Parathyroid adenoma (tissue), 2 donors: ENCODE measurements at regions not wholly inside any gene's neighbourhood (a gene's known extent, or its start where the extent isn't known, plus 50 kb on each side); places are given as distances from the start of the nearest gene placed in this dataset.
"Not testable (repeated sequence)": the region's sequence is repeated elsewhere in the genome, so short reads cannot be mapped to it uniquely, and the experiment has no call there.

Source experiments
- H2AFZ ChIP-seq: fragments of 300-600 bp; sonication (generic); one replicate; pipeline ENCODE4 v1.7.0; 2017; ENCODE audit warnings: antibody characterized with exemption, mild to moderate bottlenecking
- H3K27ac ChIP-seq: fragments of 300-600 bp; sonication (generic); one replicate; pipeline ENCODE4 v1.7.0; 2017
- H3K27me3 ChIP-seq: fragments of 300-600 bp; sonication (generic); one replicate; pipeline ENCODE4 v1.7.0; 2017; ENCODE audit warnings: low read length; ENCODE audit not compliant: control insufficient read depth, insufficient read depth
- H3K36me3 ChIP-seq: fragments of 300-600 bp; sonication (generic); one replicate; pipeline ENCODE4 v1.7.0; 2017; ENCODE audit warnings: low read length; ENCODE audit not compliant: control insufficient read depth, insufficient read depth
- H3K4me1 ChIP-seq: fragments of 300-600 bp; sonication (generic); one replicate; pipeline ENCODE4 v1.7.0; 2017; ENCODE audit warnings: control low read depth
- H3K4me2 ChIP-seq: fragments of 300-600 bp; sonication (generic); one replicate; pipeline ENCODE4 v1.7.0; 2017; ENCODE audit warnings: low read length
- H3K4me3 ChIP-seq: fragments of 300-600 bp; sonication (generic); one replicate; pipeline ENCODE4 v1.7.0; 2017; ENCODE audit warnings: low read depth, low read length
- H3K79me2 ChIP-seq: fragments of 300-600 bp; sonication (generic); one replicate; pipeline ENCODE4 v1.7.0; 2017; ENCODE audit warnings: control low read depth
- H3K9ac ChIP-seq: fragments of 300-600 bp; sonication (generic); one replicate; pipeline ENCODE4 v1.7.0; 2017; ENCODE audit warnings: mild to moderate bottlenecking
- H3K9me3 ChIP-seq: fragments of 300-600 bp; sonication (generic); one replicate; pipeline ENCODE4 v1.7.0; 2017; ENCODE audit warnings: low read length; ENCODE audit not compliant: control insufficient read depth
- CTCF ChIP-seq: fragments of 300-600 bp; sonication (generic); IDR thresholded peaks from one replicate; pipeline ENCODE4 v1.7.0; 2017; ENCODE audit warnings: antibody characterized with exemption, mild to moderate bottlenecking
- donor health status: primary hyperparathyroidism.

GRCh38 chr18:14223231-14223822, 91.1 kb upstream of the ZNF519 start:
- not testable (repeated sequence) for H3K79me2 ChIP-seq, H3K4me1 ChIP-seq, H3K9me3 ChIP-seq, H2AFZ ChIP-seq, H3K9ac ChIP-seq, H3K27ac ChIP-seq, H3K27me3 ChIP-seq, H3K4me2 ChIP-seq, H3K36me3 ChIP-seq, H3K4me3 ChIP-seq

GRCh38 chr18:14222354-14223221, 90.4 kb upstream of the ZNF519 start:
- not testable (repeated sequence) for H3K4me2 ChIP-seq, H2AFZ ChIP-seq, H3K4me3 ChIP-seq, H3K36me3 ChIP-seq, H3K27me3 ChIP-seq, H3K4me1 ChIP-seq, H3K9ac ChIP-seq, H3K9me3 ChIP-seq, H3K79me2 ChIP-seq, H3K27ac ChIP-seq

GRCh38 chr18:14221689-14222088, 89.5 kb upstream of the ZNF519 start:
- Histone ChIP-seq H3K27ac (no peak overlapping the region), H3K4me1 (no peaks in the 10 kb centered on the region), H2AFZ (no peak overlapping the region), H3K9me3 (no peaks in the 10 kb centered on the region), H3K36me3 (no peaks in the 10 kb centered on the region), H3K9ac (no peak overlapping the region), H3K4me2 (no peak overlapping the region), H3K4me3 (no peak overlapping the region), H3K27me3 (no peaks in the 10 kb centered on the region), H3K79me2 (no peaks in the 10 kb centered on the region)
- TF ChIP-seq CTCF, result no peak

- H3K27me3 ChIP-seq, H3K27ac ChIP-seq, H3K9me3 ChIP-seq, H3K36me3 ChIP-seq, H3K79me2 ChIP-seq, H3K4me2 ChIP-seq, H3K4me3 ChIP-seq, H3K4me1 ChIP-seq, H2AFZ ChIP-seq, H3K9ac ChIP-seq: not testable (repeated sequence)
These were observed 83.7 kb upstream of the ZNF519 start for GRCh38 chr18:14215952-14216351.

GRCh38 chr18:14203424-14203823, 71.2 kb upstream of the ZNF519 start:
- not testable (repeated sequence) for H2AFZ ChIP-seq, H3K9me3 ChIP-seq, H3K9ac ChIP-seq, H3K4me3 ChIP-seq, H3K79me2 ChIP-seq, H3K27me3 ChIP-seq, H3K4me2 ChIP-seq, H3K4me1 ChIP-seq, H3K36me3 ChIP-seq, H3K27ac ChIP-seq

GRCh38 chr18:14190776-14191442, 58.7 kb upstream of the ZNF519 start:
- H3K9me3 ChIP-seq, H3K27ac ChIP-seq, H3K79me2 ChIP-seq, H3K4me3 ChIP-seq, H3K36me3 ChIP-seq, H3K27me3 ChIP-seq, H3K4me2 ChIP-seq, H3K4me1 ChIP-seq, H3K9ac ChIP-seq, H2AFZ ChIP-seq: not testable (repeated sequence)

- no peaks in the 10 kb centered on the region for H3K36me3 ChIP-seq
These were observed 57.6 kb upstream of the ZNF519 start for GRCh38 chr18:14189858-14190257.

GRCh38 chr18:14188751-14189406, 56.6 kb upstream of the ZNF519 start:
- not testable (repeated sequence) for H3K4me1 ChIP-seq, H3K27me3 ChIP-seq, H3K9me3 ChIP-seq, H2AFZ ChIP-seq, H3K9ac ChIP-seq, H3K79me2 ChIP-seq, H3K27ac ChIP-seq, H3K36me3 ChIP-seq, H3K4me3 ChIP-seq, H3K4me2 ChIP-seq

More at GRCh38 chr18:14189858-14190257, 57.6 kb upstream of the ZNF519 start:
- Histone ChIP-seq H3K9me3 (no peaks in the 10 kb centered on the region), H3K27ac (no peak overlapping the region), H3K27me3 (no peaks in the 10 kb centered on the region), H3K4me3 (no peak overlapping the region), H3K79me2 (no peaks in the 10 kb centered on the region), H3K4me1 (peaks cover 8% of the 10 kb centered on the region), H3K4me2 (no peak overlapping the region), H2AFZ (no peak overlapping the region), H3K9ac (no peak overlapping the region)
- no peak for TF ChIP-seq CTCF
